ENCODE measurements at regions not wholly inside any gene's neighbourhood (a gene's known extent, or its start where the extent isn't known, plus 50 kb on each side); places are given as distances from the start of the nearest gene placed in this dataset.

GRCh38 chr16:86806838-86807351 is 228.5 kb downstream of the FOXL1 start:
- H3K4me3 ChIP-seq (ENCODE audit: control insufficient read depth, low read depth, low read length): no peak overlapping the region
- TF ChIP-seq CTCF (conservative IDR thresholded peaks at IDR 0.05; ENCODE audit: control insufficient read depth, insufficient read depth, low read depth, low read length): no peak
- no peak for DNase-seq (ENCODE audit: low read depth)

GRCh38 chr16:86808863-86809444 is 230.6 kb downstream of the FOXL1 start:
- no peak for DNase-seq (ENCODE audit: low read depth)
- no peak for TF ChIP-seq CTCF (conservative IDR thresholded peaks at IDR 0.05; ENCODE audit: control insufficient read depth, insufficient read depth, low read depth, low read length)
- H3K4me3 ChIP-seq (ENCODE audit: control insufficient read depth, low read depth, low read length): no peak overlapping the region

GRCh38 chr16:86809458-86809955 is 231.2 kb downstream of the FOXL1 start:
- no peak overlapping the region for H3K4me3 ChIP-seq (ENCODE audit: control insufficient read depth, low read depth, low read length)
- TF ChIP-seq CTCF (conservative IDR thresholded peaks at IDR 0.05; ENCODE audit: control insufficient read depth, insufficient read depth, low read depth, low read length): peak; percentile 37
- DNase-seq (ENCODE audit: low read depth): peak; percentile 87

- no peak for TF ChIP-seq CTCF (conservative IDR thresholded peaks at IDR 0.05; ENCODE audit: control insufficient read depth, insufficient read depth, low read depth, low read length)
- H3K4me3 ChIP-seq (ENCODE audit: control insufficient read depth, low read depth, low read length): no peak overlapping the region
- DNase-seq (ENCODE audit: low read depth): no peak
Observed at GRCh38 chr16:86810062-86810461, 231.7 kb downstream of the FOXL1 start.

- H3K4me3 ChIP-seq (ENCODE audit: control insufficient read depth, low read depth, low read length): no peak overlapping the region
- no peak for DNase-seq (ENCODE audit: low read depth)
- TF ChIP-seq CTCF (conservative IDR thresholded peaks at IDR 0.05; ENCODE audit: control insufficient read depth, insufficient read depth, low read depth, low read length): no peak
Observed at GRCh38 chr16:86812363-86812970, 234.1 kb downstream of the FOXL1 start.

- no peak for TF ChIP-seq CTCF (conservative IDR thresholded peaks at IDR 0.05; ENCODE audit: control insufficient read depth, insufficient read depth, low read depth, low read length)
- DNase-seq (ENCODE audit: low read depth): no peak
- no peak overlapping the region for H3K4me3 ChIP-seq (ENCODE audit: control insufficient read depth, low read depth, low read length)
Observed at GRCh38 chr16:86814256-86814655, 235.9 kb downstream of the FOXL1 start.

Data from fibroblast of mammary gland (primary cell).